Suprapubic skin (tissue), 3 donors: ENCODE measurements at regions not wholly inside any gene's neighbourhood (a gene's known extent, or its start where the extent isn't known, plus 50 kb on each side); places are given as distances from the start of the nearest gene placed in this dataset.

ENCODE experiments used
- EP300 ChIP-seq: sonication (generic); formaldehyde crosslinking; IDR thresholded peaks from one replicate; pipeline ENCODE4 v1.6.1; 2017; ENCODE audit warnings: antibody characterized with exemption
- POLR2A ChIP-seq, 2 donors: fragments of 450-650 bp; IDR thresholded peaks; one replicate each; pipeline ENCODE4 v1.6.1; 2017; ENCODE audit warnings: antibody characterized with exemption in 2 of 2, mild to moderate bottlenecking in 2 of 2, moderate library complexity in 2 of 2
- TF ChIP-seq, protein P1 (sequence below), 2 donors: fragments of 200-600 bp in 1 of 2; fragments of 450-650 bp in 1 of 2; sonication (generic) in 1 of 2; IDR thresholded peaks; one replicate each; pipeline ENCODE4 v1.5.1; 2016 to 2019; ENCODE audit warnings: antibody characterized with exemption in 2 of 2, mild to moderate bottlenecking in 1 of 2, moderate library complexity in 1 of 2

DNA sequence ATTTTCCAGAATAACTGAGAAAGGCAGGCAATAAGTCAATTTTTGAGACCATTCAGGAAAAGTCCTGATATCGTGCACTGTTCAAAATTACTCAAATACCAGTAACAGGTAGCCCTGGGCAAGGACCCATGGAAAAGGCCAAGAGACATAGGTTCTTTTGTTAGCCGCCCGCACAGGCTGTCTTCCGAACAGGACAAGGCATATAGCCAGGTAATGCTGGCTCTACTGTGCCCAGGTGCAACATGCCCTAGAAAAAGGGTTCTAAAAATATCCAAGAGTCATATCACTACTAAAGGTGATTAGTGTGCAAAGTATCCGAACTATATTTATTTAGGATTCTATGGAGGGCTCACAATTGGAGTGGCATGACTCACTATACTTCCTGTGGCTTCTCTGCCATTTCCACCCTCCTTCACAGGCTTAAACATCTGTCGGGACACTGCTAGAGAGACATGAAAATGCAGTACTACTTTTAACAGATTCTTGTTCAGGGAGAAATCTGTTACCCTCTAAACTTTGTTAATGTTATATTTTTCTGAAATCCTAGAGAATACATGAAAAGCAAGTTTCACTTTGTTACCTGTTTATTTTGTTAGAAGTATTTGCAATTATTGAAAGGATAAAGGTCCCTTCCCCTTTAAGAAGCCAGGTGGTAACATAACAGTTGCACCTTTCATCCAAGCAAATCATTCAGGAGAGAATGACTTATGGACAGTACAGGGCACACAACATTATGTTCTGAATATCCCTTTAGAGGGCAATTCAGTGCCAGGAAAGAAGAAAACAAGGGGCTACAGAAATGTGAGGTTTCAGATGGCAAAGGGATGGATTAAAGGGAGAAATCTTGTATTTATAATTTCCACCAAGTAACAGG, 293.3 kb upstream of the THBS1 start:
- TF ChIP-seq, protein P1, sequence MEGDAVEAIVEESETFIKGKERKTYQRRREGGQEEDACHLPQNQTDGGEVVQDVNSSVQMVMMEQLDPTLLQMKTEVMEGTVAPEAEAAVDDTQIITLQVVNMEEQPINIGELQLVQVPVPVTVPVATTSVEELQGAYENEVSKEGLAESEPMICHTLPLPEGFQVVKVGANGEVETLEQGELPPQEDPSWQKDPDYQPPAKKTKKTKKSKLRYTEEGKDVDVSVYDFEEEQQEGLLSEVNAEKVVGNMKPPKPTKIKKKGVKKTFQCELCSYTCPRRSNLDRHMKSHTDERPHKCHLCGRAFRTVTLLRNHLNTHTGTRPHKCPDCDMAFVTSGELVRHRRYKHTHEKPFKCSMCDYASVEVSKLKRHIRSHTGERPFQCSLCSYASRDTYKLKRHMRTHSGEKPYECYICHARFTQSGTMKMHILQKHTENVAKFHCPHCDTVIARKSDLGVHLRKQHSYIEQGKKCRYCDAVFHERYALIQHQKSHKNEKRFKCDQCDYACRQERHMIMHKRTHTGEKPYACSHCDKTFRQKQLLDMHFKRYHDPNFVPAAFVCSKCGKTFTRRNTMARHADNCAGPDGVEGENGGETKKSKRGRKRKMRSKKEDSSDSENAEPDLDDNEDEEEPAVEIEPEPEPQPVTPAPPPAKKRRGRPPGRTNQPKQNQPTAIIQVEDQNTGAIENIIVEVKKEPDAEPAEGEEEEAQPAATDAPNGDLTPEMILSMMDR (IDR thresholded peaks at IDR 0.05): no peak
- TF ChIP-seq EP300 (no peak), POLR2A (IDR thresholded peaks at IDR 0.05) (no peak)
